Calu3 (cell line): ENCODE measurements at regions not wholly inside any gene's neighbourhood (a gene's known extent, or its start where the extent isn't known, plus 50 kb on each side); places are given as distances from the start of the nearest gene placed in this dataset.

ENCODE experiments used
- BruUV-seq: library from RNA; stranded (reverse); fragments of 400-500 nt; replicated peaks from 2 replicates; lab custom pipeline; 2021; lab: Mats Ljungman, UMichigan
- CTCF ChIA-PET: fragments of 300-600 bp; sonication (Branson Sonifier 250); formaldehyde crosslinking; loops from one replicate; lab custom pipeline; 2022; ENCODE audit warnings: antibody characterized with exemption; lab: Charles Lee
- DNase-seq: peaks from one replicate; pipeline ENCODE4 v3.0.0; 2022
- H3K27ac Mint-ChIP-seq: one replicate; pipeline ENCODE4 v1.8.0; 2022; ENCODE audit warnings: mixed read lengths; ENCODE audit not compliant: unreplicated experiment
- H3K27me3 Mint-ChIP-seq: one replicate; pipeline ENCODE4 v1.8.0; 2022; ENCODE audit warnings: mixed read lengths; ENCODE audit not compliant: unreplicated experiment
- H3K36me3 Mint-ChIP-seq: one replicate; pipeline ENCODE4 v1.8.0; 2022; ENCODE audit warnings: mild to moderate bottlenecking, moderate library complexity, mixed read lengths; ENCODE audit not compliant: insufficient read depth, unreplicated experiment
- H3K4me1 Mint-ChIP-seq: one replicate; pipeline ENCODE4 v1.8.0; 2022; ENCODE audit warnings: mild to moderate bottlenecking, low read depth, mixed read lengths; ENCODE audit not compliant: unreplicated experiment
- H3K4me3 Mint-ChIP-seq: one replicate; pipeline ENCODE4 v1.8.0; 2022; ENCODE audit warnings: mild to moderate bottlenecking, low read depth, moderate library complexity, mixed read lengths; ENCODE audit not compliant: unreplicated experiment
- H3K9me3 Mint-ChIP-seq: one replicate; pipeline ENCODE4 v1.8.0; 2022; ENCODE audit warnings: low read depth, mixed read lengths; ENCODE audit not compliant: unreplicated experiment
- intact Hi-C: fragments of 100-400 bp; cut with micrococcal nuclease; formaldehyde crosslinking; loops from one replicate; pipeline ENCODE4 v1.10.0; 2022; ENCODE audit not compliant: unreplicated experiment
- TF ChIP-seq, protein P1 (sequence below): fragments of 200-600 bp; IDR thresholded peaks from one replicate; pipeline ENCODE4 v1.8.0; 2022; ENCODE audit warnings: antibody characterized with exemption; ENCODE audit not compliant: unreplicated experiment

DNA sequence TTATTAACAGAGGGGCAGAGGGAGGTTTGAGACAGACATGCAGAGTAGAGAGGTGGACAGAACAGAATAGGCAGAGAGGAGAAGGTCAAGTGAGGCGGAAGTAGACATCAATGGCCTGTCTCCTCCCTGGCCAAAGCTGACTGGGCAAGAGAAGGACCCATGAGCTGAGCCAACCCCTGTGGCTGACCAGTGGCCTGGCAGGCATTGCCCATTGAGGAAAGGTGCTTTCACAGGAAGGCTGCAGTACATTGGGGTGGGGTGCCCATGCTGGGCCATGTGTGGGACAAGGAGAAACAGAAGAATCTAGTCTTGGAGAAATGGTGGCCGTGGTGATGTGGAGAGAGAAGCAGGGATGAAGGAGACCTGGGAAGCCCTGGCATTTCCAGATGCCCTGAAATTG is 76.0 kb downstream of the MYEOV start:
- Mint-ChIP-seq H3K4me1 (peaks cover 34% of the 10 kb centered on the region), H3K27me3 (no peaks in the 10 kb centered on the region), H3K36me3 (peaks cover 27% of the 10 kb centered on the region), H3K27ac (peak overlapping the region; percentile 15), H3K9me3 (peaks cover 9% of the 10 kb centered on the region), H3K4me3 (no peak overlapping the region)
- CTCF ChIA-PET: no interaction called here
- TF ChIP-seq, protein P1, sequence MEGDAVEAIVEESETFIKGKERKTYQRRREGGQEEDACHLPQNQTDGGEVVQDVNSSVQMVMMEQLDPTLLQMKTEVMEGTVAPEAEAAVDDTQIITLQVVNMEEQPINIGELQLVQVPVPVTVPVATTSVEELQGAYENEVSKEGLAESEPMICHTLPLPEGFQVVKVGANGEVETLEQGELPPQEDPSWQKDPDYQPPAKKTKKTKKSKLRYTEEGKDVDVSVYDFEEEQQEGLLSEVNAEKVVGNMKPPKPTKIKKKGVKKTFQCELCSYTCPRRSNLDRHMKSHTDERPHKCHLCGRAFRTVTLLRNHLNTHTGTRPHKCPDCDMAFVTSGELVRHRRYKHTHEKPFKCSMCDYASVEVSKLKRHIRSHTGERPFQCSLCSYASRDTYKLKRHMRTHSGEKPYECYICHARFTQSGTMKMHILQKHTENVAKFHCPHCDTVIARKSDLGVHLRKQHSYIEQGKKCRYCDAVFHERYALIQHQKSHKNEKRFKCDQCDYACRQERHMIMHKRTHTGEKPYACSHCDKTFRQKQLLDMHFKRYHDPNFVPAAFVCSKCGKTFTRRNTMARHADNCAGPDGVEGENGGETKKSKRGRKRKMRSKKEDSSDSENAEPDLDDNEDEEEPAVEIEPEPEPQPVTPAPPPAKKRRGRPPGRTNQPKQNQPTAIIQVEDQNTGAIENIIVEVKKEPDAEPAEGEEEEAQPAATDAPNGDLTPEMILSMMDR: no peak
- intact Hi-C loops: no loop called here
- BruUV-seq: no TSS peak
- DNase-seq: no peak

DNA sequence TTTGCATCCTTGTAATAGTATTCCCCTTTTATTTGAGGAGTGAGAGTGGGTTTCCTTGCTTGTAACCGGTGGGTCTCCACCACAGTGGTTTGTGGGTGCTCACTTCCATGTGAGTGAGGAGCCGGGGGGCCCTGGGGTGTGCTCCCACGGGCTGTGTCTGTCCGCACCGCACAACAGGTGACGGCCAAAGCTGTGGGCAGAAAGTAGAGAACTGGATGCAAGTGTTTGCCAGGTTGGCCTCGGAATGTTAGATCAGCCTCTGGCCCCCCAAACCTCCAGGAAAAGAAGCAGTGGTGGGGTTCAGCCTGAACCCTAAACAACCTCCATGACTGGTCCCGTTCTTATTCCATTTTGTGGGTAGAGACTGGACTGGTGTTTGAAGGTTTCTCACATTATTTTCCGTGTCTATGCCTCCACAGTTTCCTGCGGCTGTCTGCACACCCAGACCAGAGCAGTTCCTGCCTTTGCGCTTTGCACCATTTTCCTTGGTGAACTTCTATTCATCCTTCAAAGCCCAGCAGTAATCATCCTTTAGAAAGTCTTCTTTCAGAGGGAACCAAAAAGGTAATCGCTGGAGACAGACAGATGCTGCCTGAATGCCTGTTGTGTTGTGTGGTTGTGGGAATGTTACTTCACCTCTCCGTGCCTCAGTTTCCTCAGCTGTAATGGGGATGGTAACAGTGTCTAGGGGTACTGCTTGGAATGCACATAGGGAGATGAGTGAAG is 77.2 kb downstream of the MYEOV start:
- no peak for DNase-seq
- intact Hi-C loops: no loop called here
- no TSS peak for BruUV-seq
- H3K27ac Mint-ChIP-seq: no peak overlapping the region
- no peaks in the 10 kb centered on the region for H3K27me3 Mint-ChIP-seq
- CTCF ChIA-PET: no interaction called here
- H3K4me1 Mint-ChIP-seq: peaks cover 37% of the 10 kb centered on the region
- peaks cover 34% of the 10 kb centered on the region for H3K36me3 Mint-ChIP-seq
- TF ChIP-seq, protein P1: no peak
- peaks cover 9% of the 10 kb centered on the region for H3K9me3 Mint-ChIP-seq
- H3K4me3 Mint-ChIP-seq: no peak overlapping the region

DNA sequence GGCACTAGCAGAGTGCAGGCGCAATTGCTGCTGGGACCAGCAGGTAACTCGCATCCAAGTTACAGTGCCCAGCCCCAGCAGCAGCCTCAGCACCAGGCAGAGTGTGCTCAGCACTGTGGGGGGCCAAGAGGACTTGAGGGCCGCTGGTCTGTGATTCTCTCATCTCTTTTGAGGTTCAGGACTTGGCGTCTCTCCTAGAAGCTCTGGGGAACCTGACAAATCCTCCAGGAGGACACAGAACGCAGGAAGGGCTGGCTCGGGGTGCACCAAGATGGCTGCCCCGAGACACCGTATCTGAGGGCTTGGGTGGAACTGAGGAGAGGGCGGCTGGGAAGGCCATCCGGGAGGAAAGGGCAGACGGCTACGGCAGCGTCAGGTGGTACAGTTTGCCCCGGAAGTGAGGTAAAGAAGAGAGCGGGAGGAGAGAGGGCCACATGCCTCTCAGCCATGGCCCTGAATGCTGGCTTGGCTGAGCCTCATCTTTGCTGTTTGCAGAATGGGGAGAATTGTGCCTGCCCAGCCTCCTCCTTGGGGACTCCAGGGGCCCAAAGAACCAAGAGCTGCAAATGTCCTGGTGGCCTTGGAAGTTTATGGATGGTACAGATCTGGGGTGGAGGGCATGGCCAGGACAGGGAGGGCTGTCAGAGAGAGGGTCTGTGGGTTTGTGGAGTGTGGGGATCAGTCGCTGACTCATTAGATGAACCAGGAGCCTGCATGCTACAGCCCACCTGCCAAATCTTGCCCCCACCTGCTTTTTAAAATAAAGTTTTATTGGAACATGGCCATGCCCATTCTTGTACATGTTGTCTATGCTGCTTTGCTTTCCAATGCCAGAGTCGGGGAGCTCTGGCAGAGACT is 78.0 kb downstream of the MYEOV start:
- H3K36me3 Mint-ChIP-seq: peaks cover 42% of the 10 kb centered on the region
- BruUV-seq: no TSS peak
- peaks cover 35% of the 10 kb centered on the region for H3K4me1 Mint-ChIP-seq
- no peaks in the 10 kb centered on the region for H3K27me3 Mint-ChIP-seq
- peaks cover 9% of the 10 kb centered on the region for H3K9me3 Mint-ChIP-seq
- intact Hi-C loops: no loop called here
- CTCF ChIA-PET: no interaction called here
- DNase-seq: no peak
- TF ChIP-seq, protein P1: no peak
- H3K27ac Mint-ChIP-seq: peak overlapping the region; percentile 2
- no peak overlapping the region for H3K4me3 Mint-ChIP-seq

DNA sequence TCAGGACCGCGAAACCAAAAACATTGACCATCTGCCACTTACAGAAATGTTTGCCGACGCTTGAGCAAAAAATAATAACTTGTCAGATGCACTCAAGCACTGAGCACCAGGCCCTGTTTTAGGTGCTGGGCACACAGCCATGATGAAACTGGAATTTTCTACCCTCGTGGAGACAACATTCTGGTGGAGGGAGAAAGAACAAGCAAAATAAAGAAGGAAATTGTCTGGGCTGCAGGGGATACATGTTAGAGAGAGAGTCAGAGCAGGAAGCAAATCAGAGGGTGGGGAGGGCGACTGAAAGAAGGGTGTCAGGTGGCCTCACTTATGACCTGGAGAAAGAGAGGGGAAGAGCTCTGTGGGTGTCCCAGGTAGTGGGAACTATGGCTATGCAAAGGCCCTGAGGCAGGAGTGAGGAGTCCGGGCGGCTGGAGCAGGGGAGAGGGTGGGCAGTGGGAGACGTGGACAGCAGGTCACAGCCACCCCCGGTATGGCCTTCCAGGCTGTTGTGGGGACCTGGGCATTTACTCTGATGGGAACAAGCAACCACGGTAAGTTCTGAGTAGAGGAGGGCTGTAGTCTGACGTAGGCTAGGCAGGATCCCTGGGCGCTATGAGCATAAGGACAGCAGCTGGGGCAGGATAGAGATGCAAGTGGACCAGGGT is 78.8 kb downstream of the MYEOV start:
- Mint-ChIP-seq H3K4me3 (no peak overlapping the region), H3K27ac (peak overlapping the region; percentile 2), H3K9me3 (peaks cover 9% of the 10 kb centered on the region), H3K4me1 (peaks cover 30% of the 10 kb centered on the region), H3K36me3 (peaks cover 49% of the 10 kb centered on the region), H3K27me3 (no peaks in the 10 kb centered on the region)
- DNase-seq: no peak
- CTCF ChIA-PET: no interaction called here
- intact Hi-C loops: no loop called here
- no TSS peak for BruUV-seq
- TF ChIP-seq, protein P1: no peak
